Activated CD8-positive, alpha-beta memory T cell treated with anti-CD3 and anti-CD28 coated beads for 4 hours (primary cell): ENCODE measurements at regions not wholly inside any gene's neighbourhood (a gene's known extent, or its start where the extent isn't known, plus 50 kb on each side); places are given as distances from the start of the nearest gene placed in this dataset.

Experiments used
- DNase-seq, 2 donors: peaks; one replicate each; pipeline ENCODE4 v3.0.0-alpha.2; 2020; ENCODE audit warnings: low read depth in 2 of 2

- DNase-seq: no peak
These were observed 77.1 kb downstream of the FBXO5 start for GRCh38 chr6:152905551-152906299.

- DNase-seq: no peak
These were observed 73.6 kb downstream of the FBXO5 start for GRCh38 chr6:152909241-152909640.

- DNase-seq: no peak
These were observed 66.8 kb downstream of the FBXO5 start for GRCh38 chr6:152916035-152916434.

- DNase-seq: no peak
These were observed 63.9 kb downstream of the FBXO5 start for GRCh38 chr6:152918991-152919390.

GRCh38 chr6:152920016-152920415 is 62.8 kb downstream of the FBXO5 start:
- no peak for DNase-seq
